ENCODE measurements at regions not wholly inside any gene's neighbourhood (a gene's known extent, or its start where the extent isn't known, plus 50 kb on each side); places are given as distances from the start of the nearest gene placed in this dataset.

- TF ChIP-seq CTCF (IDR thresholded peaks at IDR 0.05; ENCODE audit: insufficient read depth, low read length, poor library complexity, severe bottlenecking) (peak; percentile 31), EZH2phosphoT487 (conservative IDR thresholded peaks at IDR 0.05; ENCODE audit: low read length) (no peak)
Measured at GRCh38 chr3:124351430-124352148, 359.7 kb upstream of the ROPN1 start.

Measured in SU-DHL-6 (cell line).